Omental fat pad (tissue), 3 donors: ENCODE measurements at regions not wholly inside any gene's neighbourhood (a gene's known extent, or its start where the extent isn't known, plus 50 kb on each side); places are given as distances from the start of the nearest gene placed in this dataset.

ENCODE experiments used
- ATAC-seq: fragments of 150-250 bp; one replicate; pipeline ENCODE4 v1.9.1; 2016; ENCODE audit warnings: mild to moderate bottlenecking, moderate library complexity; ENCODE audit not compliant: low FRiP score
- DNase-seq: peaks from one replicate; pipeline ENCODE4 v3.0.0-alpha.2; 2019; ENCODE audit warnings: low spot score
- TF ChIP-seq, protein P1 (sequence below), 3 donors: fragments of 450-650 bp; IDR thresholded peaks; one replicate each; pipeline ENCODE4 v1.5.1; 2016 to 2017; ENCODE audit warnings: antibody characterized with exemption in 3 of 3, mild to moderate bottlenecking in 3 of 3, moderate library complexity in 2 of 3

DNA sequence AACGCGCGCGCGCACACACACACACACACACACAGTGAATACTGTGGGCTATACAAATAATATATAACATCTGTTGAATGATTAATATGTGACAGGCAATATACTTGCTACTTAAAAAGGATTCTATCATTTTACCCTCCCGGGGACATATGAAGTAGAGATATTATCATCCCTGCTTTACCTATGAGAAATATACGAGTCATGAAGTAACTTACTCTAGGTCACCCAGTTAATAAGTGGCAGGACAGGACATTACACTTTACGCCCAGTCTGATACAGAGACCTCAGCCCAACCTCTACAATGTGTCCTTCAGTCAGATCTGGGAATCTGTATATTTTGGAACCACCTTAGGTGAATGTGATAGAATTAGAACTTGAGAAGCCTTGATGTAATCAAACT lies 55.4 kb downstream of the CCDC54 start:
- DNase-seq (no peak), ATAC-seq (no peak)
- TF ChIP-seq, protein P1, sequence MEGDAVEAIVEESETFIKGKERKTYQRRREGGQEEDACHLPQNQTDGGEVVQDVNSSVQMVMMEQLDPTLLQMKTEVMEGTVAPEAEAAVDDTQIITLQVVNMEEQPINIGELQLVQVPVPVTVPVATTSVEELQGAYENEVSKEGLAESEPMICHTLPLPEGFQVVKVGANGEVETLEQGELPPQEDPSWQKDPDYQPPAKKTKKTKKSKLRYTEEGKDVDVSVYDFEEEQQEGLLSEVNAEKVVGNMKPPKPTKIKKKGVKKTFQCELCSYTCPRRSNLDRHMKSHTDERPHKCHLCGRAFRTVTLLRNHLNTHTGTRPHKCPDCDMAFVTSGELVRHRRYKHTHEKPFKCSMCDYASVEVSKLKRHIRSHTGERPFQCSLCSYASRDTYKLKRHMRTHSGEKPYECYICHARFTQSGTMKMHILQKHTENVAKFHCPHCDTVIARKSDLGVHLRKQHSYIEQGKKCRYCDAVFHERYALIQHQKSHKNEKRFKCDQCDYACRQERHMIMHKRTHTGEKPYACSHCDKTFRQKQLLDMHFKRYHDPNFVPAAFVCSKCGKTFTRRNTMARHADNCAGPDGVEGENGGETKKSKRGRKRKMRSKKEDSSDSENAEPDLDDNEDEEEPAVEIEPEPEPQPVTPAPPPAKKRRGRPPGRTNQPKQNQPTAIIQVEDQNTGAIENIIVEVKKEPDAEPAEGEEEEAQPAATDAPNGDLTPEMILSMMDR (IDR thresholded peaks at IDR 0.05) = no peak

GRCh38 chr3:107436029-107436428 lies 58.8 kb downstream of the CCDC54 start:
- DNase-seq = no peak
- ATAC-seq = no peak
- TF ChIP-seq, protein P1 (IDR thresholded peaks at IDR 0.05) = no peak

DNA sequence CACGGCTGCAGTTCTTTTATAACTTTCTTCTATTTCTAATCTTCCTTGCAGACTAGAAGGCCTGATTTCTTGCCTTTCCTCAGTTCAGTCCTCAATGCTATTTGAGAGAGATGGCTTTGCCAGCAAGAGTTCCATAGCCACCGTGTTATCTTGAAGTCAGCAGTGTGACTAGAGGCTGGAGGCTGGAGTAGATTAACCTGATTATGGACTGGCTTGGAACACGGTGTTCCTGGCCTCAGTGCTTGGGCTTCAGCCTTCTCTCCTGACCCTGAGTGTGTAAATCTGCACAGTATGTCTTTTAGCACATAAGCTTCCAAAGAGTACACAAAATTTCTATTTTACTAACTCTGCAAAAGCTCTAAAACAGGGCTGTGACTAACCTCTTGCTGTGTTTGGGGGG lies 61.4 kb downstream of the CCDC54 start:
- DNase-seq = no peak
- TF ChIP-seq, protein P1 (IDR thresholded peaks at IDR 0.05) = no peak
- no peak for ATAC-seq

DNA sequence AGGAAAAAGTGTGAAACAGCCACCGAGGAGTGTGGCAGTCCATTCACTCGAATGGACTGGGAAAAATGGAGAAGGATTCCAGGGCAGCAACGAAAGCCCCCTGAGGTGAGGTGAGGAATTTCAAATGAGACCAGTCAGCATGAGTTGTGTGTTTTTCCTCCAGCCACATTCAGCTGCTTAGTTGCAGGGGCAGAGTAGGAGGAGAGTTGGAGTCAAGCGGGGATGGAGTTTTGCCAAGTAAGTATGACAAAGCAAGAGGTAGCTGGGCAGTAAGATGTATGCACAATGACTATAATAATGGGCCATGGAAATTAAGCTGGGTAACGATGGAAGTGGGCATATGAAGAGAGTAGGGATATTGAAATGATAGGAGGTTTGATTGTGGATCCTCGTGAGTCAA lies 64.4 kb downstream of the CCDC54 start:
- TF ChIP-seq, protein P1 (IDR thresholded peaks at IDR 0.05) = no peak
- DNase-seq (no peak), ATAC-seq (no peak)

GRCh38 chr3:107443461-107443860 lies 66.2 kb downstream of the CCDC54 start:
- ATAC-seq = no peak
- TF ChIP-seq, protein P1 (IDR thresholded peaks at IDR 0.05) = no peak
- DNase-seq = no peak

- TF ChIP-seq, protein P1 (IDR thresholded peaks at IDR 0.05) = no peak
- ATAC-seq (no peak), DNase-seq (no peak)
Observed at GRCh38 chr3:107446706-107447105, 69.5 kb downstream of the CCDC54 start.

DNA sequence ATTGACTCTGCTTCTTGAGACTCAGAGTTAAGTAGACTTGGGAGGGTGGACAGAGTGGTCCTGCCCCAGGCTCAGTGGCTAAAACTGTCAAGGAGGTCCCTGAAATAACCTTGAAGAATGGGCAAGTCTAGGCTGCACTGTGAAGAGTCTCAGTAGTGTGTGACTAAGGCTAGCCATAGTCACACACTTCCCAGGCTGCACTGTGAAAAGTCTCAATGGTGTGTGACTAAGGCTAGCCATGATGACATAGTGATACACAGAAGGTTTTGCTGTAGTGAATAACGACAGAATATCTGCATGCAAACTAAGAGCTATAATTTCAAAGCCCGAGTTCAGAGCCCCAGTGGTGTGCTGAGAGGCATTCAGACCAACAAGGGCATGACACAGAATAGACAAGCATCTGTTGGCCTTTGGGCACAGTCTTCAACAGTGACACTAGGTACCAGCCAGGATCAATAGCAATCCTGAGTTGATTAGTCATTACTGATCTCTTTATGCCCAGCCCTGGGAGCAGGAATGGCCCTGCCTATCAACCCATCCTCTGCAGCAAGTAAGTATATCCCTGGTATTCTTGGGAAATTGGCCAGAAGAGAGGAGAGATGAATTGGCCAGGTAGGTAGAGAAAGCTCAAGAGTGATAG lies 72.4 kb upstream of the BBX start:
- no peak for DNase-seq
- TF ChIP-seq, protein P1 (IDR thresholded peaks at IDR 0.05) = no peak
- no peak for ATAC-seq
